Ishikawa (cell line): ENCODE measurements at regions not wholly inside any gene's neighbourhood (a gene's known extent, or its start where the extent isn't known, plus 50 kb on each side); places are given as distances from the start of the nearest gene placed in this dataset.

ENCODE experiments used
- RAD21 ChIP-seq: IDR thresholded peaks from 2 replicates; pipeline ENCODE4 v1.6.1; 2012; ENCODE audit warnings: low read depth
- YY1 ChIP-seq: IDR thresholded peaks from 2 replicates; pipeline ENCODE4 v1.6.1; 2012; ENCODE audit warnings: low read depth
- ZBTB7A ChIP-seq: IDR thresholded peaks from 2 replicates; pipeline ENCODE4 v1.6.1; 2012; ENCODE audit warnings: low read depth
- TF ChIP-seq, protein P1 (sequence below): IDR thresholded peaks from 2 replicates; pipeline ENCODE4 v1.6.1; 2012
- TF ChIP-seq, protein P2 (sequence below): IDR thresholded peaks from 2 replicates; pipeline ENCODE4 v1.6.1; 2012

DNA sequence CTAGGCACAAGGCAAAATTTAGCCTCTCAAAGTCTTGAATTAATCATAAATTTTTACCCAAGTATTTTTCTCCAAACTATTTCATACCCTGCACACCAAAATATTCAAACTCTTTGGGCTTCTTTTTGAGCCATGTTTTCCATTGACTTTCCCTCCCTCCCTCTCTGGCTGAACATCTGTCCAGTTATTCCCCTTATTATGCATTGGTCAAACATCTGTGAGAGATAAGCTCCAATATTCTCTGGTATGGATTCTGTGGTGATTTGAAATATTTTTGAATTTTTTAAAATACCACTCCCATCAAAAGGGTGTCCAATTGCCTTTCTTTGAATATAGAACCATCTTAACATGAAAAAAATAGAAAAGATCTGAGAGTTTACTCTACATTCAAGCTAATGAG lies 244.2 kb downstream of the RFPL4B start:
- TF ChIP-seq ZBTB7A (no peak), YY1 (no peak), RAD21 (no peak)
- TF ChIP-seq, protein P1, sequence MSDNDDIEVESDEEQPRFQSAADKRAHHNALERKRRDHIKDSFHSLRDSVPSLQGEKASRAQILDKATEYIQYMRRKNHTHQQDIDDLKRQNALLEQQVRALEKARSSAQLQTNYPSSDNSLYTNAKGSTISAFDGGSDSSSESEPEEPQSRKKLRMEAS = no peak
- TF ChIP-seq, protein P2, sequence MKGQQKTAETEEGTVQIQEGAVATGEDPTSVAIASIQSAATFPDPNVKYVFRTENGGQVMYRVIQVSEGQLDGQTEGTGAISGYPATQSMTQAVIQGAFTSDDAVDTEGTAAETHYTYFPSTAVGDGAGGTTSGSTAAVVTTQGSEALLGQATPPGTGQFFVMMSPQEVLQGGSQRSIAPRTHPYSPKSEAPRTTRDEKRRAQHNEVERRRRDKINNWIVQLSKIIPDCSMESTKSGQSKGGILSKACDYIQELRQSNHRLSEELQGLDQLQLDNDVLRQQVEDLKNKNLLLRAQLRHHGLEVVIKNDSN = no peak
